VCaP (cell line): ENCODE measurements at regions not wholly inside any gene's neighbourhood (a gene's known extent, or its start where the extent isn't known, plus 50 kb on each side); places are given as distances from the start of the nearest gene placed in this dataset.

ENCODE experiments used
- H3K27ac ChIP-seq: fragments of 450-650 bp; 2 replicates; pipeline ENCODE4 v1.5.1; 2017
- CTCF ChIP-seq: fragments of 450-650 bp; conservative IDR thresholded peaks from 2 replicates; pipeline ENCODE4 v1.5.1; 2017; ENCODE audit warnings: mild to moderate bottlenecking, moderate library complexity

- no peak for TF ChIP-seq CTCF
- H3K27ac ChIP-seq: no peak overlapping the region
Measured at GRCh38 chr21:27104846-27105431, 138.1 kb upstream of the ADAMTS5 start.

GRCh38 chr21:27103768-27104167 lies 136.9 kb upstream of the ADAMTS5 start:
- TF ChIP-seq CTCF: no peak

GRCh38 chr21:27101523-27101922 lies 134.6 kb upstream of the ADAMTS5 start:
- no peak overlapping the region for H3K27ac ChIP-seq
- TF ChIP-seq CTCF: no peak

More at GRCh38 chr21:27103768-27104167, 136.9 kb upstream of the ADAMTS5 start:
- H3K27ac ChIP-seq: no peak overlapping the region

GRCh38 chr21:27094184-27094948 lies 127.5 kb upstream of the ADAMTS5 start:
- TF ChIP-seq CTCF: no peak
- H3K27ac ChIP-seq: no peak overlapping the region

- no peak overlapping the region for H3K27ac ChIP-seq
- TF ChIP-seq CTCF: no peak
Measured at GRCh38 chr21:27086630-27087029, 119.7 kb upstream of the ADAMTS5 start.

- H3K27ac ChIP-seq: no peak overlapping the region
- no peak for TF ChIP-seq CTCF
Measured at GRCh38 chr21:27086186-27086585, 119.3 kb upstream of the ADAMTS5 start.

- no peak for TF ChIP-seq CTCF
Measured at GRCh38 chr21:27085387-27085786, 118.5 kb upstream of the ADAMTS5 start.

More at GRCh38 chr21:27085387-27085786, 118.5 kb upstream of the ADAMTS5 start:
- no peak overlapping the region for H3K27ac ChIP-seq
